ENCODE measurements at regions not wholly inside any gene's neighbourhood (a gene's known extent, or its start where the extent isn't known, plus 50 kb on each side); places are given as distances from the start of the nearest gene placed in this dataset.

DNA sequence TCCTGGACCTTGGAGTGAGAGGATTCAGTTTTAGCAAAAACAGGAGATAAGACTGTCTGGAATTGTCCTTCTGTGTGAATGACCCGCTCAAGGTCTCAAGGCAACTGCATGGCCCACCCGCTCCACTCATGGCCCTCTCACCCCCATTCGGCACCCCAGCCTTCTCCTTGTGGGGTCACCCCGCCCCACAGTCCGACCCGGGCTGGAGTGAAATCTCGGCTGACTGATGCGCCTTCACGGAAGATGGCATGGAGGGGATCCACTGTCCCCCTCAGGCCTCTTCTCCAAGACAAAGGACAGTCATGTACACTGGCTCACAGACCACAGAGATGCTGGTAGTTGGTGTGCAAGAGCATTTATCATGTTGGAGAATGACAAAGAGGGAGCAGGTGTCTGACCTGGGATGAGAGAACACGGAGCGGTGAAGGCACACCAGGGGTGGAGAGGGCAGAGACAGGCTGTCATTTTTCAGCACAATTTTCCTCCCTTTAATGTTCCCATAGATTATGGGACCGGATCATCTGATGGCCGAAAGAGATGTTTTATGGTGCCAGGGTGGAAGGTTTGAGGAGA, 391.9 kb upstream of the TNRC6C start:
- TF ChIP-seq POLR2A (IDR thresholded peaks at IDR 0.05), result no peak
- no peak for TF ChIP-seq CTCF (IDR thresholded peaks at IDR 0.05)
- no peak for TF ChIP-seq EP300 (IDR thresholded peaks at IDR 0.05; ENCODE audit: low read depth)
- TF ChIP-seq POLR2AphosphoS5 (IDR thresholded peaks at IDR 0.05), result no peak

All from transverse colon (tissue), 4 donors.